PC-3 (cell line): ENCODE measurements at regions not wholly inside any gene's neighbourhood (a gene's known extent, or its start where the extent isn't known, plus 50 kb on each side); places are given as distances from the start of the nearest gene placed in this dataset.
A peak's percentile ranks its signal among the peaks of the same experiment; 100 is the strongest.

Experiments used
- ATAC-seq: fragments of 200-7000 bp; cut with Tn5 transposase; 2 replicates; pipeline ENCODE4 v1.9.1; 2020; ENCODE audit warnings: mild to moderate bottlenecking, moderate library complexity
- BruUV-seq: library from RNA; stranded (reverse); fragments of 400-500 nt; replicated peaks from 2 replicates; lab custom pipeline; 2021; lab: Mats Ljungman, UMichigan
- CTCF ChIA-PET: fragments of 300-600 bp; sonication (Branson Sonifier 250); formaldehyde crosslinking; loops from one replicate; lab custom pipeline; 2022; ENCODE audit warnings: antibody characterized with exemption; lab: Charles Lee
- POLR2A ChIA-PET: fragments of 300-600 bp; sonication (Branson Sonifier 250); formaldehyde crosslinking; loops from one replicate; lab custom pipeline; 2022; ENCODE audit warnings: antibody characterized with exemption; ENCODE audit not compliant: unreplicated experiment; lab: Charles Lee
- DNase-seq: peaks from one replicate; pipeline ENCODE4 v3.0.0-alpha.2; 2015
- H2AFZ ChIP-seq: fragments of 300-600 bp; sonication (generic); 2 replicates; pipeline ENCODE4 v1.6.0; 2016; ENCODE audit warnings: antibody characterized with exemption, low read length
- H3F3A ChIP-seq: fragments of 300-600 bp; sonication (generic); one replicate; pipeline ENCODE4 v1.6.0; 2017; ENCODE audit warnings: antibody characterized with exemption, low read length, control low read depth, mild to moderate bottlenecking; ENCODE audit not compliant: unreplicated experiment
- H3K27ac ChIP-seq: fragments of 300-600 bp; sonication (generic); 2 replicates; pipeline ENCODE4 v1.5.1; 2016; ENCODE audit warnings: mild to moderate bottlenecking, low read length
- H3K27me3 ChIP-seq: fragments of 300-600 bp; sonication (generic); 2 replicates; pipeline ENCODE4 v1.6.1; 2016; ENCODE audit warnings: low read length, mixed read lengths
- H3K36me3 ChIP-seq: fragments of 300-600 bp; sonication (generic); 2 replicates; pipeline ENCODE4 v1.6.1; 2016; ENCODE audit warnings: low read depth, mixed run types, low read length, mixed read lengths
- H3K4me1 ChIP-seq: fragments of 300-600 bp; sonication (generic); 2 replicates; pipeline ENCODE4 v1.5.1; 2016; ENCODE audit warnings: low read length; ENCODE audit not compliant: insufficient read depth
- H3K4me2 ChIP-seq: fragments of 300-600 bp; sonication (generic); 2 replicates; pipeline ENCODE4 v1.6.0; 2016; ENCODE audit warnings: low read length
- H3K4me3 ChIP-seq: fragments of 300-600 bp; sonication (generic); 2 replicates; pipeline ENCODE4 v1.5.1; 2016; ENCODE audit warnings: mild to moderate bottlenecking, low read length, mixed read lengths
- H3K79me2 ChIP-seq: fragments of 300-600 bp; sonication (generic); 2 replicates; pipeline ENCODE4 v1.6.1; 2017; ENCODE audit warnings: low read length, mixed read lengths
- H3K9ac ChIP-seq: fragments of 300-600 bp; sonication (generic); 2 replicates; pipeline ENCODE4 v1.6.0; 2016; ENCODE audit warnings: mild to moderate bottlenecking, low read length
- H3K9me2 ChIP-seq: fragments of 300-600 bp; sonication (generic); replicated peaks from 2 replicates; pipeline ENCODE4 v1.6.1; 2016; ENCODE audit warnings: mixed run types, low read length, mixed read lengths
- H3K9me3 ChIP-seq: fragments of 300-600 bp; sonication (generic); 2 replicates; pipeline ENCODE4 v1.6.1; 2016; ENCODE audit warnings: low read length, mixed read lengths
- H4K20me1 ChIP-seq: fragments of 300-600 bp; sonication (generic); 2 replicates; pipeline ENCODE4 v1.6.1; 2016; ENCODE audit warnings: low read length, mixed read lengths
- EZH2 ChIP-seq: fragments of 300-600 bp; sonication (generic); IDR thresholded peaks from one replicate; pipeline ENCODE4 v1.6.1; 2017; ENCODE audit warnings: antibody characterized with exemption, mild to moderate bottlenecking, low read length; ENCODE audit not compliant: unreplicated experiment
- EZH2phosphoT487 ChIP-seq: fragments of 300-600 bp; sonication (generic); IDR thresholded peaks from 2 replicates; pipeline ENCODE4 v1.6.1; 2018; ENCODE audit warnings: mild to moderate bottlenecking, antibody characterized with exemption, low read length, borderline replicate concordance
- intact Hi-C: fragments of 100-400 bp; cut with micrococcal nuclease; formaldehyde crosslinking; loops from 2 replicates; pipeline ENCODE4 v1.9.0; 2023
- TF ChIP-seq, protein P1 (sequence below): fragments of 300-600 bp; sonication (generic); conservative IDR thresholded peaks from 2 replicates; pipeline ENCODE4 v1.5.1; 2017; ENCODE audit warnings: antibody characterized with exemption, low read depth, mild to moderate bottlenecking, low read length

- intact Hi-C loops, result no loop called here
- BruUV-seq, result no TSS peak
- Histone ChIP-seq H3K9me3 (no peaks in the 10 kb centered on the region), H3K4me1 (peaks cover 16% of the 10 kb centered on the region), H3K4me3 (no peak overlapping the region), H3K9me2 (no peaks in the 10 kb centered on the region), H3F3A (no peaks in the 10 kb centered on the region), H4K20me1 (no peaks in the 10 kb centered on the region), H2AFZ (no peak overlapping the region), H3K79me2 (no peaks in the 10 kb centered on the region), H3K9ac (no peak overlapping the region), H3K27me3 (no peaks in the 10 kb centered on the region), H3K27ac (no peak overlapping the region), H3K36me3 (no peaks in the 10 kb centered on the region), H3K4me2 (no peak overlapping the region)
- ChIA-PET CTCF (no interaction called here), POLR2A (no interaction called here)
- TF ChIP-seq, protein P1, sequence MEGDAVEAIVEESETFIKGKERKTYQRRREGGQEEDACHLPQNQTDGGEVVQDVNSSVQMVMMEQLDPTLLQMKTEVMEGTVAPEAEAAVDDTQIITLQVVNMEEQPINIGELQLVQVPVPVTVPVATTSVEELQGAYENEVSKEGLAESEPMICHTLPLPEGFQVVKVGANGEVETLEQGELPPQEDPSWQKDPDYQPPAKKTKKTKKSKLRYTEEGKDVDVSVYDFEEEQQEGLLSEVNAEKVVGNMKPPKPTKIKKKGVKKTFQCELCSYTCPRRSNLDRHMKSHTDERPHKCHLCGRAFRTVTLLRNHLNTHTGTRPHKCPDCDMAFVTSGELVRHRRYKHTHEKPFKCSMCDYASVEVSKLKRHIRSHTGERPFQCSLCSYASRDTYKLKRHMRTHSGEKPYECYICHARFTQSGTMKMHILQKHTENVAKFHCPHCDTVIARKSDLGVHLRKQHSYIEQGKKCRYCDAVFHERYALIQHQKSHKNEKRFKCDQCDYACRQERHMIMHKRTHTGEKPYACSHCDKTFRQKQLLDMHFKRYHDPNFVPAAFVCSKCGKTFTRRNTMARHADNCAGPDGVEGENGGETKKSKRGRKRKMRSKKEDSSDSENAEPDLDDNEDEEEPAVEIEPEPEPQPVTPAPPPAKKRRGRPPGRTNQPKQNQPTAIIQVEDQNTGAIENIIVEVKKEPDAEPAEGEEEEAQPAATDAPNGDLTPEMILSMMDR, result no peak
- TF ChIP-seq EZH2, result no peak
- no peak for TF ChIP-seq EZH2phosphoT487
- no peak for DNase-seq
- no peak for ATAC-seq
Observed at GRCh38 chr3:196143708-196144382, 62.0 kb upstream of the TFRC start.

GRCh38 chr3:196142202-196142956, 60.5 kb upstream of the TFRC start:
- peak; percentile 66 for DNase-seq
- POLR2A ChIA-PET, result no interaction called here

More at GRCh38 chr3:196142202-196142956, 60.5 kb upstream of the TFRC start:
- Histone ChIP-seq H2AFZ (peak overlapping the region; percentile 20), H3F3A (no peaks in the 10 kb centered on the region), H3K27ac (no peak overlapping the region), H3K9me3 (no peaks in the 10 kb centered on the region), H3K4me2 (peak overlapping the region; percentile 62), H3K4me3 (peak overlapping the region; percentile 29; the same call in 1 of the 2 replicates), H3K79me2 (no peaks in the 10 kb centered on the region), H3K4me1 (peaks cover 16% of the 10 kb centered on the region), H3K9ac (no peak overlapping the region), H4K20me1 (no peaks in the 10 kb centered on the region), H3K9me2 (no peaks in the 10 kb centered on the region), H3K36me3 (no peaks in the 10 kb centered on the region), H3K27me3 (no peaks in the 10 kb centered on the region)
- intact Hi-C loops, result no loop called here
- TF ChIP-seq, protein P1, result no peak
- no peak for TF ChIP-seq EZH2phosphoT487
- no peak for TF ChIP-seq EZH2
- CTCF ChIA-PET, result no interaction called here
- ATAC-seq, result peak; percentile 40
- no TSS peak for BruUV-seq
